ENCODE measurements at regions not wholly inside any gene's neighbourhood (a gene's known extent, or its start where the extent isn't known, plus 50 kb on each side); places are given as distances from the start of the nearest gene placed in this dataset.

GRCh38 chr6:15066089-15066758 is 179.6 kb upstream of the JARID2 start:
- TF ChIP-seq POLR2A (IDR thresholded peaks at IDR 0.05) = no peak
- TF ChIP-seq CTCF (IDR thresholded peaks at IDR 0.05 in 4 of 5, conservative IDR thresholded peaks at IDR 0.05 in 1 of 5) = no peak
